Endodermal cell (in vitro differentiated cells): ENCODE measurements at regions not wholly inside any gene's neighbourhood (a gene's known extent, or its start where the extent isn't known, plus 50 kb on each side); places are given as distances from the start of the nearest gene placed in this dataset.
A peak's percentile ranks its signal among the peaks of the same experiment; 100 is the strongest.

Source experiments
- DNase-seq: peaks from one replicate; pipeline ENCODE4 v3.0.0-alpha.2; 2017
- H3K27ac ChIP-seq: 2 replicates; pipeline ENCODE4 v1.5.1; 2013; ENCODE audit warnings: mild to moderate bottlenecking, low read depth, low read length, moderate library complexity
- H3K27me3 ChIP-seq: 2 replicates; pipeline ENCODE4 v1.6.1; 2013; ENCODE audit warnings: mild to moderate bottlenecking, low read length, moderate library complexity; ENCODE audit not compliant: insufficient read depth, control insufficient read depth, poor library complexity, severe bottlenecking
- H3K36me3 ChIP-seq: 2 replicates; pipeline ENCODE4 v1.7.0; 2013; ENCODE audit warnings: mild to moderate bottlenecking, low read length, moderate library complexity; ENCODE audit not compliant: control insufficient read depth, insufficient read depth
- H3K4me1 ChIP-seq: one replicate; pipeline ENCODE4 v1.7.0; 2013; ENCODE audit warnings: low read length; ENCODE audit not compliant: control insufficient read depth, insufficient read depth
- H3K4me3 ChIP-seq: 2 replicates; pipeline ENCODE4 v1.5.1; 2013; ENCODE audit warnings: mild to moderate bottlenecking, low read length, moderate library complexity
- H3K9ac ChIP-seq: 2 replicates; pipeline ENCODE4 v1.6.1; 2013; ENCODE audit warnings: mild to moderate bottlenecking, low read length, moderate library complexity; ENCODE audit not compliant: poor library complexity, severe bottlenecking; ENCODE audit errors: extremely low read depth
- H3K9me3 ChIP-seq: 2 replicates; pipeline ENCODE4 v1.6.1; 2013; ENCODE audit warnings: mild to moderate bottlenecking, low read length, moderate library complexity; ENCODE audit not compliant: control insufficient read depth
- H3K27ac Mint-ChIP-seq: 2 replicates; pipeline ENCODE4 v1.8.0; 2020; ENCODE audit warnings: mixed read lengths
- H3K27me3 Mint-ChIP-seq: 2 replicates; pipeline ENCODE4 v1.8.0; 2021; ENCODE audit warnings: mild to moderate bottlenecking, mixed read lengths; ENCODE audit not compliant: insufficient read depth
- H3K36me3 Mint-ChIP-seq: 2 replicates; pipeline ENCODE4 v1.8.0; 2020; ENCODE audit warnings: low read depth, mixed read lengths
- H3K4me1 Mint-ChIP-seq: 2 replicates; pipeline ENCODE4 v1.8.0; 2020; ENCODE audit warnings: mixed read lengths
- H3K4me3 Mint-ChIP-seq: 2 replicates; pipeline ENCODE4 v1.8.0; 2020; ENCODE audit warnings: mild to moderate bottlenecking, moderate library complexity, mixed read lengths
- H3K9me3 Mint-ChIP-seq: 2 replicates; pipeline ENCODE4 v1.8.0; 2020; ENCODE audit warnings: mild to moderate bottlenecking, mixed read lengths
- CTCF ChIP-seq: fragments of 200-600 bp; sonication (generic); conservative IDR thresholded peaks from 2 replicates; pipeline ENCODE4 v1.5.0; 2021; ENCODE audit warnings: antibody characterized with exemption, mild to moderate bottlenecking
- whole genome bisulfite sequencing, 2 experiments: methylation state at CpG; one replicate each; pipeline versions ENCODE4 v1.1.5 to v1.1.7; 2013; ENCODE audit warnings: missing lambda C conversion rate in 2 of 2, mixed read lengths in 1 of 2; ENCODE audit not compliant: insufficient coverage in 1 of 2, insufficient read length in 1 of 2; 5-methylcytosine and 5-hydroxymethylcytosine counted together

GRCh38 chr3:87805670-87806069, 253.1 kb downstream of the CGGBP1 start:
- H3K36me3 Mint-ChIP-seq = no peaks in the 10 kb centered on the region
- no peak overlapping the region for H3K27ac ChIP-seq
- no peaks in the 10 kb centered on the region for H3K4me1 ChIP-seq
- no peaks in the 10 kb centered on the region for H3K9me3 Mint-ChIP-seq
- 94% methylated on average over 4 of the region's 5 CpGs; no CpG with 5 or more reads in 1 of the 2 experiments for WGBS, 2 experiments
- peaks cover 6% of the 10 kb centered on the region for H3K4me1 Mint-ChIP-seq
- H3K27me3 ChIP-seq = no peaks in the 10 kb centered on the region
- H3K4me3 ChIP-seq = no peak overlapping the region
- no peak overlapping the region for H3K9ac ChIP-seq
- H3K27ac Mint-ChIP-seq = no peak overlapping the region
- no peak for TF ChIP-seq CTCF
- H3K27me3 Mint-ChIP-seq = no peaks in the 10 kb centered on the region
- H3K36me3 ChIP-seq = no peaks in the 10 kb centered on the region
- no peak for DNase-seq
- H3K4me3 Mint-ChIP-seq = no peak overlapping the region
- H3K9me3 ChIP-seq = no peaks in the 10 kb centered on the region

- no peaks in the 10 kb centered on the region for H3K9me3 ChIP-seq
- no peaks in the 10 kb centered on the region for H3K4me1 ChIP-seq
- DNase-seq = peak; percentile 55
- no peak overlapping the region for H3K27ac Mint-ChIP-seq
- no peak overlapping the region for H3K4me3 Mint-ChIP-seq
- H3K27me3 Mint-ChIP-seq = no peaks in the 10 kb centered on the region
- no peak overlapping the region for H3K4me3 ChIP-seq
- H3K4me1 Mint-ChIP-seq = peaks cover 14% of the 10 kb centered on the region
- H3K36me3 ChIP-seq = no peaks in the 10 kb centered on the region
- no peaks in the 10 kb centered on the region for H3K36me3 Mint-ChIP-seq
- no peaks in the 10 kb centered on the region for H3K27me3 ChIP-seq
- 63 to 65% methylated on average over 2 to 4 of the region's 5 CpGs for WGBS, 2 experiments
- no peak for TF ChIP-seq CTCF
- H3K27ac ChIP-seq = no peak overlapping the region
- H3K9me3 Mint-ChIP-seq = no peaks in the 10 kb centered on the region
- H3K9ac ChIP-seq = no peak overlapping the region
These were observed 257.4 kb downstream of the CGGBP1 start for GRCh38 chr3:87801409-87801808.

- Mint-ChIP-seq H3K27me3 (peaks cover 1% of the 10 kb centered on the region), H3K27ac (no peak overlapping the region), H3K4me1 (peaks cover 16% of the 10 kb centered on the region), H3K9me3 (no peaks in the 10 kb centered on the region), H3K36me3 (no peaks in the 10 kb centered on the region), H3K4me3 (no peak overlapping the region)
- Histone ChIP-seq H3K9ac (no peak overlapping the region), H3K4me1 (no peaks in the 10 kb centered on the region), H3K36me3 (no peaks in the 10 kb centered on the region), H3K27me3 (no peaks in the 10 kb centered on the region), H3K4me3 (no peak overlapping the region), H3K27ac (no peak overlapping the region), H3K9me3 (no peaks in the 10 kb centered on the region)
- no peak for TF ChIP-seq CTCF
- DNase-seq = no peak
These were observed 258.3 kb downstream of the CGGBP1 start for GRCh38 chr3:87800516-87800915.
